Mucosa of descending colon (tissue), 3 donors: ENCODE measurements at regions not wholly inside any gene's neighbourhood (a gene's known extent, or its start where the extent isn't known, plus 50 kb on each side); places are given as distances from the start of the nearest gene placed in this dataset.

Experiments
- ATAC-seq: fragments of 200-7000 bp; cut with Tn5 transposase; one replicate; pipeline ENCODE4 v1.9.1; 2020; ENCODE audit warnings: mild to moderate bottlenecking, moderate library complexity
- DNase-seq, 3 donors: peaks; one replicate each; pipeline ENCODE4 v3.0.0-alpha.2; 2020
- H3K36me3 ChIP-seq: fragments of 200-600 bp; one replicate; pipeline ENCODE4 v1.8.0; 2021; ENCODE audit warnings: low read depth, mild to moderate bottlenecking
- H3K4me1 ChIP-seq: fragments of 200-600 bp; one replicate; pipeline ENCODE4 v1.8.0; 2021; ENCODE audit warnings: low read depth, mild to moderate bottlenecking
- H3K4me3 ChIP-seq: fragments of 200-600 bp; one replicate; pipeline ENCODE4 v1.8.0; 2021; ENCODE audit warnings: mild to moderate bottlenecking
- H3K9me3 ChIP-seq: fragments of 200-600 bp; one replicate; pipeline ENCODE4 v1.8.0; 2021; ENCODE audit warnings: mild to moderate bottlenecking
- CTCF ChIP-seq: fragments of 200-600 bp; IDR thresholded peaks from one replicate; pipeline ENCODE4 v1.8.0; 2022; ENCODE audit warnings: antibody characterized with exemption, mild to moderate bottlenecking
- intact Hi-C, 2 donors: fragments of 100-400 bp; cut with DNase I in 1 of 2; cut with micrococcal nuclease in 1 of 2; formaldehyde crosslinking; loops; one replicate each; pipeline versions ENCODE4 v1.11.0 to v1.11.1; 2022; cut with DNase I, micrococcal nuclease
- donor health status: DM: no; HTN: no; CAD: no; lungs with moderate emphysema.
- donor health status: DM: no; HTN: no; CAD: no.
- donor health status: DM: no; HTN: yes; CAD: no.

GRCh38 chr1:108075055-108075454 is 110.1 kb upstream of the VAV3 start:
- ATAC-seq, result peak; percentile 55
- Histone ChIP-seq H3K4me3 (no peak overlapping the region), H3K36me3 (no peaks in the 10 kb centered on the region), H3K4me1 (no peaks in the 10 kb centered on the region), H3K9me3 (no peaks in the 10 kb centered on the region)
- TF ChIP-seq CTCF, result no peak
- DNase-seq, result no peak
- intact Hi-C loops, result no loop called here

DNA sequence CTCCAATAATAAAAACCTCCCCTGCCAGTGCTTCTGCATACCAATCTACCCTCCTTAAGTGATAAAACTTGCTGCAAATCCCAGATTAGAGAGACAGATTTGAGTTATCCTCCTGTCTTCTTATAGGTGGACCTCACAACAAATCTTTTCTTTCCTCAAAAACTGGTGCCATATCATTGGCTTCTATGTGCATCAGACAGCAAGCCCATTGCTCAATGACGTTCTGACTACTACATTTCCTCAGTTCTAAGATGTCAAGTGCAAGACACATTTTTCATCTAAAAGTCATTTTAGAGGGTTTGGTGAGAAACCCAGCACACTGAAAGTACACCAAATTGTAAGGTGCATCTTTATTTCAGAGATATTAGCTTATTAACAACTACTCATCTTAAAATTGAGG is 107.8 kb upstream of the VAV3 start:
- Histone ChIP-seq H3K9me3 (no peaks in the 10 kb centered on the region), H3K36me3 (no peaks in the 10 kb centered on the region), H3K4me1 (no peaks in the 10 kb centered on the region), H3K4me3 (no peak overlapping the region)
- intact Hi-C loops, result no loop called here
- no peak for TF ChIP-seq CTCF
- no peak for DNase-seq
- ATAC-seq, result no peak

- no peak for DNase-seq
- intact Hi-C loops, result no loop called here
- Histone ChIP-seq H3K4me1 (no peaks in the 10 kb centered on the region), H3K9me3 (no peaks in the 10 kb centered on the region), H3K36me3 (no peaks in the 10 kb centered on the region), H3K4me3 (no peak overlapping the region)
- no peak for ATAC-seq
- no peak for TF ChIP-seq CTCF
Observed at GRCh38 chr1:108072212-108072611, 107.2 kb upstream of the VAV3 start.

GRCh38 chr1:108071601-108072000 is 106.6 kb upstream of the VAV3 start:
- Histone ChIP-seq H3K4me3 (no peak overlapping the region), H3K36me3 (no peaks in the 10 kb centered on the region), H3K9me3 (no peaks in the 10 kb centered on the region), H3K4me1 (no peaks in the 10 kb centered on the region)
- ATAC-seq, result no peak
- intact Hi-C loops, result no loop called here
- no peak for DNase-seq
- no peak for TF ChIP-seq CTCF

DNA sequence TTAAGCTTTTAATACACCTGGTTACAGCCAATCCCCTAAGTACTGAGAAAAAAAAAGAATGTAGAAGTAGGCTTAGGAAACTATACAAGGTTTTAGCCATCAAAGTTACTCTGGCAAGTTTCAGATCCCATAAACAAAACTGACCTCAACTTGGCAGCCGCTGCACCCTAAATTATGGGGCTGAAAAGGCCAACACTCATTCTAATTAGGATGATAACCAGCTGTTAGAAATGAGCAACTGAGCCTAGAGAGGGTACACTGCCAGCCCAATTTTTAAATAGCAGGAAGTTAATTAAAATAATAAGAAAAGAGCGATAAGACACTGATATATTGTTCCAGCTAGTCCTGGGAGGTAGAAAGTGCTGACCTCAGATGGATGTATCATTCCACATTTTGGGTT is 105.7 kb upstream of the VAV3 start:
- DNase-seq (no peak), ATAC-seq (no peak)
- no peak overlapping the region for H3K4me3 ChIP-seq
- H3K9me3 ChIP-seq, result no peaks in the 10 kb centered on the region
- H3K36me3 ChIP-seq, result no peaks in the 10 kb centered on the region
- no peak for TF ChIP-seq CTCF
- no peaks in the 10 kb centered on the region for H3K4me1 ChIP-seq
- intact Hi-C loops, result no loop called here

DNA sequence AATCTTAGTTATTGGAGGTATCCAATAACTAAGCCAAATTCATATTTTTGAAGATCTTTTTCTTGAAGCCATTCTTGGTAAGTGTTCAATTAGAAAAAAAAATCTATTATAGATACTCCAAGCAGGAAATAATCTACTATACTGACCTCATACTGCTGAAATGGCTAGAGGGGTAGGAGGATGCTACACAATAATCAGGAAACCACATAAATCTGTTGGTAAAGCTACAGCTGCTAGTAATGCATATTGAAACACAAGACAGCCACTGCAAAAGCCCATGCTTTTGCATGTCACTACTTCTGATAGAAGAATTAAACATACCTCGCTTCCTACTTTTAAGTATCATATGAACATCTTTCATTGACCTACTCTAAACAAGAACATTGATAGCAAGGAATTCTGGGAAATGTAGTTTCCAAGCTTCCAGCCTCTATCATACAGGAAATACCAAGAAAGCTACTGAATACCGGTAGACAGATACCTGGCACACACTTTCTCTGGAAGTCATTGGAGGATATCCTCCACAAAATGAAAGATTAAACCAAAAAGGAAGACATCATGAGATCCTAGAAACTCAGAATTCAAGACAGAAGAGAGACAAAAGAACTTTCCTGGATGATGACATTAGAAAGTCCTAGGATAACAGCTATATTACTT is 103.0 kb upstream of the VAV3 start:
- intact Hi-C loops, result no loop called here
- ATAC-seq (no peak), DNase-seq (no peak)
- H3K4me3 ChIP-seq, result no peak overlapping the region
- no peaks in the 10 kb centered on the region for H3K4me1 ChIP-seq
- TF ChIP-seq CTCF, result no peak
- H3K9me3 ChIP-seq, result no peaks in the 10 kb centered on the region
- no peaks in the 10 kb centered on the region for H3K36me3 ChIP-seq
